A673 (cell line): ENCODE measurements at regions not wholly inside any gene's neighbourhood (a gene's known extent, or its start where the extent isn't known, plus 50 kb on each side); places are given as distances from the start of the nearest gene placed in this dataset.

Source experiments
- BruUV-seq: library from RNA; stranded (reverse); fragments of 400-500 nt; replicated peaks from 2 replicates; lab custom pipeline; 2021; lab: Mats Ljungman, UMichigan
- CTCF ChIA-PET: fragments of 300-600 bp; sonication (Branson Sonifier 250); formaldehyde crosslinking; loops from one replicate; lab custom pipeline; 2022; ENCODE audit warnings: antibody characterized with exemption; lab: Charles Lee
- POLR2A ChIA-PET: fragments of 300-600 bp; sonication (Branson Sonifier 250); formaldehyde crosslinking; loops from one replicate; lab custom pipeline; 2022; ENCODE audit warnings: antibody characterized with exemption; ENCODE audit not compliant: low non-redundant PET; lab: Charles Lee
- DNase-seq: peaks from one replicate; pipeline ENCODE4 v3.0.0-alpha.2; 2015; ENCODE audit warnings: low spot score
- H3K27ac ChIP-seq: fragments of 200-600 bp; sonication (generic); 2 replicates; pipeline ENCODE4 v1.5.1; 2016; ENCODE audit warnings: mixed run types, low read depth, mild to moderate bottlenecking, mixed read lengths, antibody characterized with exemption, low read length; ENCODE audit not compliant: poor library complexity, severe bottlenecking
- H3K27me3 ChIP-seq: fragments of 200-600 bp; sonication (generic); replicated peaks from 2 replicates; pipeline ENCODE4 v1.6.1; 2017; ENCODE audit warnings: mixed run types, low read depth, mild to moderate bottlenecking, mixed read lengths, antibody characterized with exemption, low read length; ENCODE audit not compliant: insufficient read depth, poor library complexity
- H3K36me3 ChIP-seq: fragments of 200-600 bp; sonication (generic); 2 replicates; pipeline ENCODE4 v1.6.1; 2016; ENCODE audit warnings: mixed run types, mild to moderate bottlenecking, mixed read lengths, antibody characterized with exemption, low read length; ENCODE audit not compliant: insufficient read depth, poor library complexity, severe bottlenecking
- H3K4me1 ChIP-seq: fragments of 200-600 bp; sonication (generic); 2 replicates; pipeline ENCODE4 v1.6.1; 2017; ENCODE audit warnings: mixed run types, mild to moderate bottlenecking, mixed read lengths, antibody characterized with exemption, low read length; ENCODE audit not compliant: insufficient read depth, poor library complexity, severe bottlenecking
- H3K4me3 ChIP-seq: fragments of 200-600 bp; sonication (generic); 2 replicates; pipeline ENCODE4 v1.5.1; 2016; ENCODE audit warnings: low read depth, mixed run types, mild to moderate bottlenecking, mixed read lengths, low read length; ENCODE audit not compliant: poor library complexity, severe bottlenecking
- H3K9me3 ChIP-seq: fragments of 200-600 bp; sonication (generic); 2 replicates; pipeline ENCODE4 v1.6.1; 2016; ENCODE audit warnings: mixed run types, low read depth, mild to moderate bottlenecking, mixed read lengths, antibody characterized with exemption, low read length; ENCODE audit not compliant: poor library complexity, severe bottlenecking
- CTCF ChIP-seq: fragments of 300-800, 200-600 bp; sonication (generic); conservative IDR thresholded peaks from 2 replicates; pipeline ENCODE4 v1.5.1; 2017; ENCODE audit warnings: low read depth, mild to moderate bottlenecking, antibody characterized with exemption, low read length, moderate library complexity, mixed read lengths
- EZH2 ChIP-seq: fragments of 200-600 bp; sonication (generic); IDR thresholded peaks from 2 replicates; pipeline ENCODE4 v1.6.1; 2017; ENCODE audit warnings: borderline replicate concordance, low read depth, mild to moderate bottlenecking, mixed read lengths, antibody characterized with exemption, low read length; ENCODE audit not compliant: poor library complexity, severe bottlenecking
- intact Hi-C: fragments of 100-400 bp; cut with micrococcal nuclease; formaldehyde crosslinking; loops from one replicate; pipeline ENCODE4 v1.10.0; 2022; ENCODE audit not compliant: unreplicated experiment

GRCh38 chr1:182305861-182306260 is 85.7 kb downstream of the GLUL start:
- DNase-seq = no peak
- Histone ChIP-seq H3K9me3 (no peaks in the 10 kb centered on the region), H3K27ac (no peak overlapping the region), H3K27me3 (no peaks in the 10 kb centered on the region), H3K4me1 (peaks cover 5% of the 10 kb centered on the region), H3K36me3 (no peaks in the 10 kb centered on the region), H3K4me3 (no peak overlapping the region)
- ChIA-PET POLR2A (no interaction called here), CTCF (no interaction called here)
- intact Hi-C loops = no loop called here
- BruUV-seq = no TSS peak
- TF ChIP-seq CTCF (no peak), EZH2 (no peak)

GRCh38 chr1:182304627-182305026 is 87.0 kb downstream of the GLUL start:
- POLR2A ChIA-PET = no interaction called here

GRCh38 chr1:182304218-182304617 is 87.4 kb downstream of the GLUL start:
- BruUV-seq = no TSS peak
- CTCF ChIA-PET = no interaction called here
- Histone ChIP-seq H3K4me3 (no peak overlapping the region), H3K27me3 (no peaks in the 10 kb centered on the region), H3K36me3 (no peaks in the 10 kb centered on the region), H3K9me3 (no peaks in the 10 kb centered on the region), H3K27ac (no peak overlapping the region), H3K4me1 (peaks cover 11% of the 10 kb centered on the region)
- DNase-seq = no peak
- TF ChIP-seq CTCF (no peak), EZH2 (no peak)
- intact Hi-C loops = loop anchor here (5.0 kb wide), 1 partner anchor 88 kb away; the partner anchor contains the start of gene GLUL
- POLR2A ChIA-PET = no interaction called here

More at GRCh38 chr1:182304627-182305026, 87.0 kb downstream of the GLUL start:
- CTCF ChIA-PET = no interaction called here
- no peaks in the 10 kb centered on the region for H3K36me3 ChIP-seq
- intact Hi-C loops = loop anchor here (5.0 kb wide), 1 partner anchor 88 kb away; the partner anchor contains the start of gene GLUL
- H3K4me3 ChIP-seq = no peak overlapping the region
- no TSS peak for BruUV-seq
- peaks cover 11% of the 10 kb centered on the region for H3K4me1 ChIP-seq
- no peak overlapping the region for H3K27ac ChIP-seq
- no peaks in the 10 kb centered on the region for H3K27me3 ChIP-seq
- no peaks in the 10 kb centered on the region for H3K9me3 ChIP-seq
- DNase-seq = peak; percentile 17
- TF ChIP-seq CTCF (no peak), EZH2 (no peak)
